Renal cortex interstitium (tissue), 11 donors: ENCODE measurements at regions not wholly inside any gene's neighbourhood (a gene's known extent, or its start where the extent isn't known, plus 50 kb on each side); places are given as distances from the start of the nearest gene placed in this dataset.
A peak's percentile ranks its signal among the peaks of the same experiment; 100 is the strongest.

Source experiments
- DNase-seq, 11 donors: peaks; one replicate each; pipeline ENCODE4 v3.0.0-alpha.2; 2013; ENCODE audit warnings: low read depth in 9 of 11, low spot score in 4 of 11; ENCODE audit errors: extremely low read depth in 1 of 11

DNA sequence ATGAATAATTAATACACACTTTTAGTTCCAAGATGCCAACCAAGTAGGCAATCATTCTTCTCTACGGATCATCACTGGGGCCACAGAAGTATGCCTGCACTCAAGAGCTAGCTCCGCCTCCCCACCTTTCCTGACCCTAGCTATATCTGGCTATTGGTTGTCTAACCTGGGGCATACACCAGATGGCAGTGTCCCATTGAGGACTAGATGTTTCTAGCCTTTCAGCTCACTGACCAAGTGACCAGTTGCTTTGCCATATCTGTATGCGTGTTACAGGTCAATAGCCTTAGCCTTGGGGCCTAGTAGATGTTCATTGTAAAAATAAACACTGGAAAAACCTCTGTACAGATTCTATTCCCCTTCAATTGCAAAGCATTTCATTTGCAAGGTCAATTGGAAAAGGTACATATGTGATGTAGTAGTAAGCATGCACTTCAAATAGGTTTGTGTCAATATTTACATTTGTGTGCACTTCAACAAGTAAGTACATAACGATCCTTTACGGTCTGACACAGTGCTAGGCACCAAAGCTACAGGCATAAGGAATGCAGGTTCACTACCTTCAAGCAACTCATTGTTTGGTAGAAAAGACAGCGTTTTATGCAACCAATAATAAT is 521.7 kb downstream of the PPARGC1A start:
- DNase-seq: no peak

GRCh38 chr4:23366557-23366906 is 523.3 kb downstream of the PPARGC1A start:
- no peak for DNase-seq

DNA sequence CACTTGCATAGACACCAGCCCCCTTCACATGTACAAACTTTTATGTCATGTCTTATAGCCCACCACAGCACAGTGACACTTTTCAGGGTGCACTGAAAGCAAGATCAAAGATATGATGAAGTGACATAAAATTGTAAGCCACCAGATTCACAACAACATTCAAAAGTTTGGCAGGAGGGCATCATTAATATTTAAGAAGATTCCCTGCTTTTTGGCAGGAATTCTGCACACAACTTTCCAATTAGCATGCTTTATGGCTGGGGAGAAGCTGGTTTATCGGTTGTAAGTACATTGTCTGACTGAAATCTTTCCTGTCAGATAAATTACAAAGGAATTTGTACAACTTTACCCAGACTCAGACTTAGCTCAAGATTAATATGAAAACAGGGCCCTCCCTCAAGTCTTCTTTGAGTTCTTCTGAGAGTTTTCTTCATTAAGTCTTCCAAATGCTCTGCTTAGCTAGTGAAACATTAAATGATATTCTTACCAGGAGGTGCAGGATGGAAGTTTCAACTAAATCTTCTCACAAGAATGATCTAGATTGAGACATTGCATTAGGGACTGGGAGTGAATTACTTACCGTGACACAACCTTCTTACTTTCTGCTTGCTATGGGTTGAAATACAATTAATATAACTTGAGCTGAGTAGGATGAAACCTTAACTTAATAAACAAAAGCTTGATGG is 523.8 kb downstream of the PPARGC1A start:
- DNase-seq: no peak

DNA sequence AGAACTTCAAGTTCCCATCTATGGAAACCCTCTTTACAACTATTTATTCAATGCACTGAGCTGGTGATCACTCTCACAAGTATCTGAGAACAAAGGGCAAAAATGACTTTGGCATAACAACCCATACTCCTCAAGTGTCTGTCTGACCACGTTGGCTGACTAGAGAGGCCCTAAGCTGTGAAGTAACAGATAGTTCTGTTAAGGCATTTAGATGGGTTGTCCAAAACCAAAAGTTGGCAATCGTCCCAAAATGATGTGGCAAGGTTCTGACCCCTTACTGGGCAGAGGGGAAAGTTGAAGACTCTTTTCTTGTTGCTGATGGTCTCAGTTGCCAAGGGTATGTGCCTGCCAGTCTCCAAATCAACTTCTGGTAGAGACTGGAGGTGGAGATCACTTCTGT is 524.8 kb downstream of the PPARGC1A start:
- no peak for DNase-seq

GRCh38 chr4:23364167-23364566 is 525.7 kb downstream of the PPARGC1A start:
- no peak for DNase-seq

DNA sequence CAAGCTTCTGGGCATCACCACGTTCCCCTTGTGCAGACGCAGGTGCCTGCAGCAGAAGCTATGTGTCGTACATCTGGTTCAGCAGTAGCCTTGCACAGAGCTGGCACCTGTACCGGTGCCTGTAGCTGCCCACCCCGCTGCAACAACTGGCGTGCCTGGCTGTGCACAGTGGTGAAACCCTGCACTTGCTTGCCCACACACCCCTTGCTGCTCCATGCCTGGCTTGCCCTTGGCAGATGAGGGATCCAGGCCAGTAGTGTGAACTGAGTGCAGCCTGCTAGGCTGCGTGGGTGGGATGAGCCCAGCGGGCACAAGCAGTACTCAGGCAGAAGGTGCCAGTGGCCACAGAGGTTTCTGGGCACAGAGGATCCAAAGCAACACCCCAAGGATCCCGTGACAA is 528.4 kb downstream of the PPARGC1A start:
- DNase-seq: no peak

- no peak for DNase-seq
These were observed 529.1 kb downstream of the PPARGC1A start for GRCh38 chr4:23360718-23361117.

GRCh38 chr4:23355258-23355657 is 534.6 kb downstream of the PPARGC1A start:
- DNase-seq: no peak

- DNase-seq: no peak
These were observed 536.6 kb downstream of the PPARGC1A start for GRCh38 chr4:23353200-23353599.

GRCh38 chr4:23348789-23349498 is 540.9 kb downstream of the PPARGC1A start:
- no peak for DNase-seq

DNA sequence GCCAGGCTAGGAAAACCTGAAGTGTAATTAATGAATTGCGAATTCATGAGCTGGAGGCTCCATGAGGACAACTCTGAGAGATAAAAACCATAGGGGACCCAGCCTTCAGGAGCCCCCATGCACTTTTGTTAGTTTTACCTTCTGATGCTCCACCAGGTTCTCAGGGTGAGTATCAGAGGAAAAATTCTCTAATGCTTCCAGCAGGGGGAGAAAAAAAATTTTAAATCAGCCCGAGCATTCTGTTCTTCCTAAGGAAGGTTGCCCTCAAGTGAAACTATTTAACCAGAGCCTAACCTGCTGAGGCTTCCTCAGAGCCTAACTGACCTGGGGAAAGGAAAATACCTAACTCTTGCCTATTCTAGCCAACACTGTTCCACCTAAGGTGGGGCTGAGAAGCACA is 552.6 kb downstream of the PPARGC1A start:
- DNase-seq: no peak

GRCh38 chr4:23333946-23334878 is 555.6 kb downstream of the PPARGC1A start:
- DNase-seq: peak in 4 of 11 donors; percentile 4 to 27 (median 13)

DNA sequence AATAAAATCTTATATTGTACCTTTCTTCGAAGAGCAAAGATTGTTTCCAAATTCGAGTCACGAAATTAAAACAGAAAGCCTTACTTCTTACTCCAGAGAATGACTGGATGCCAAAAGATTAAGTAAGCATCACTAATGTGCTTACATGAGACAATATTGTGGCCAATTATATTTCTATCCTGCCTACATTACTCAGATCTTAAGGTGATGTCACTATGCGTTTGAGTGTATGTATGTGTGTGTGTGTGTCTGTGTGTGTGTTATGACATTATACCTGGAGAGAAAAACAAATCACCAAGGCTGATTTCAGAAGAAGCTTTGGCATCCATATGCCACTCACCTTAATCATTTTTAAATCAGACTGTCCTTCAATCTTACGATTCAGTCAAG is 556.3 kb downstream of the PPARGC1A start:
- DNase-seq: no peak

DNA sequence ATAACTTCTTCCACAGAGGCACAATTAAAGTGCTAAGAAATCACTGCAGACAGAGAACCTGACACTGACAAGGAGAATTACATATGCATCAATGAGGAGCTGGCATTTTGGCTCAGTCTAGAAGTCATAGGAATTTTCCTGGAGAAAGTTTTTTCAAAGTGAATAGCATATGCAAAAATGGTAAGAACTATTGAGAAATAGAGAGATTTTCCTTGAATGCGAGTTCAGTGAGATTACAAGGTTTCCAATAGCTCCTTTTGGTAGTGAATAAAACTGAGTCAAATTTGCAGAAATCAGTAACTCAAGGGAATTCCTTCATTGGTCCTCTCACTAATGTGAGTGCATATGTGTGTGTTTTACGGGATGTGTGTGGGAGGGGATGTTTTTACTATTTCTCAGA is 557.5 kb downstream of the PPARGC1A start:
- no peak for DNase-seq

DNA sequence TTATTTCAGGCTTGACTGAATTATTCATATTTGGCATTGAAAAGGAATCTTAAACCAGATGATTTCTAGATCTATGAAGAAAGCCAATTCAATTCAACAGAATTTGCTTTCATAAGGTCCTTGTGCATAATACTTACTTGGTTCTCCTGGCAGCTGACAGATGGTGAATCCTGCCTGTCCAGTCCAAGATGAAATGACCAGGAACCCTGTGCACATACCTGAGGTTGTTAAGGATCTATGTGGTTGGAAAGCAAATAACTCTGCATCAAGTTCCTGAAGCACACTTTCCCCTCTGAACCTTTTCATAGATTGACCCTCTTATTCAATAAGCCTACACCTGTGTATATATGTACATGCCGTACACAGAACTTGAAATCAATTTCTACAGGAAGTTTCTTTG is 562.7 kb downstream of the PPARGC1A start:
- DNase-seq: no peak

DNA sequence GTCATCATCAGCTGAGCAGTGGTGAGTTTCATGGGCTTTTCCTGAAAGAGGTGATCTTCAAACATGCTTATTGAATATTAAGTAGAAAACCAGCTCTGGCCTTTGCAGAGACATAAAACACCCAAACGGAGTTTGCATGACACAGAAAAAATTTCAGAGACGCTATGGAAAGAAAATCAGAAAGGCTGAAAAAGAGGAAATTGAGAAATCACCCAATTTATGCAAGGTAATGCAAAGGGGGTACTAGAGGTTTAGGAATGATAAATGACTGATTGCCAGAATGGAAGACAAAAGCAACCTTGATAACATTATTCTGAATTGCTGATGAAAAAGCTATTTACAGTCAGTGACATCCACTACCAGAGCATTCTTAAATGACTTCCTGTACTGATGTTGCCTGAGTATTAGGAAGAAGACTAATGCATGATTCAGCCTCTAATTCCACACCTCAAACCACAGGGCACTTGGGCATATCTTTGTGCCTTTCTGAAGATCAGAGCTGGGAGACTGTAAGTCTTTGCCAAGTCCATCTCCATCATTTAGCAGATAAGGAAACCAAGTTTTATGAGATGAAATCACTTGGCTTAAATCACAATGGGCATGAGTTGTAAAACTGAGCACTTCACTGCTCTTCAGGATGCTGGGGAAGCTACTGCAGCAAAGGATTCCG is 565.7 kb downstream of the PPARGC1A start:
- DNase-seq: no peak

DNA sequence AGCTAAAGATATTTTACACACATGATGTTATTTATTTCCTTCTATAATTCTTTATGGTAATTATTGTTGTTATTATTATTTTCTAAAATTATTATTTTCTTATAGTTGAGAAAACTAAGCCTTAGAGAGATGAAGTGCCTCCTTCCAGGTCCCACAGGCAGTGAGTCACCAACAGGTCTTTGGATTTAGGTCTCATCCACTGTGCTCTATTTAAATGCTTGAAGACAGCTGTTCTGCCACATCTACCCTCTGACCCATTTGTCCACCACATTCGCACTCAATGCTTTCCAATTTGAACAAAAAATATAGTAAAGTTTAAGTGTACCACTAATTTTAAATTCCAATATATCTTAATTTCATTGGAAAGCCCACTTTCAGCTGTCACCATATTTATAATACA is 566.4 kb downstream of the PPARGC1A start:
- no peak for DNase-seq

DNA sequence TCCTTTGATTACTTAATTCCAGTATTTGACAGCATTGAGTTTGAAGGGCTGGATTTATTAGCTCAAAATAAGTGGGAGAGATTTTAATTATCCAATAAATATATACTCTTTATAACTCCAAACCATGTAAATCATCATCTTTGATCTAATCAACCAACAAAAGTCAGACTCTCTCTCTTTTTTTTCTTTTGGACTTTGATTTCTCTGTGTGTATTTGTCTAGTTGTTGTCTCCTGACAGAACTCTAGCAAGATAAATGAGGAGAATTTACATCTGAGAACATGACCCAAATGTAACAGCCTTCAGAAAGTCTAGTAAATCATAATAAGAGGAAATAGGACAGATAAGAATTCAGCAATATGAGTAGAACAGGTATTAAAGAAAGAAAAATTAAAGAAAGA is 567.1 kb downstream of the PPARGC1A start:
- no peak for DNase-seq

DNA sequence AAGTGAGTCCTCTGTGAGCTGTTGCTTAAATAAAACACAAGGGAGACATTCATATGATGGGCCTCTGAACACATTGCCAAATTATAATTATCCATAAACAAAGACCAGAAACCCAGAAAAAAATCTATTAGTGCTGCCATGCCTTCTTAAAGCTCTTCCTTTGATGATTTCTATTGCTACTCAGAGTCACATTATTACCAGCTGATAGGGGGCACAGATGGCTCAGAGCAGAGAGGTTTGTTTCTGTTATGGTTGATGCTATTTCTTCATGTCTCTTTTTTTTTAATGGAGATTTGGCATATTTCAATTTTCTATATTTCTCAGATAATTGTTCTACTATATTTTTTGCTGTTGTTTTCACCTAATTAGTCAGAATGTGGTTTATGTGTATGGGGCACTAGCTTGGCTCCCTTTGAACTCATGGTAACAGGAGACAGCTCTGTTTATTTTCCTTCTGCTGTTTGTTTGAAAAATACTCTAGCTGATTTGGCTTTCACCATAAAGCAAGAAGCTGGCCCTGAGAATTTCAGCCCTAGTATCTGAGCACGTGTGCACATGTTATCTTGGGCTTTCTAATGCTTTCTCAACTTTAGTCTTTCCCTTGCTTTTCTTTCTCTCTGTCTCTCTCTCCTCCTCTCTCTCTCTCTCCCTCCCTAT is 568.8 kb downstream of the PPARGC1A start:
- DNase-seq: no peak
